Skeletal muscle tissue (tissue), 3 donors: ENCODE measurements at regions not wholly inside any gene's neighbourhood (a gene's known extent, or its start where the extent isn't known, plus 50 kb on each side); places are given as distances from the start of the nearest gene placed in this dataset.

Experiments
- H3K27ac ChIP-seq: one replicate; pipeline ENCODE4 v1.7.0; 2013; ENCODE audit warnings: mild to moderate bottlenecking, low read depth, low read length, inconsistent platforms
- H3K27me3 ChIP-seq, 3 donors: one replicate each; pipeline ENCODE4 v1.7.0; 2013; ENCODE audit warnings: low read length in 3 of 3; ENCODE audit not compliant: control insufficient read depth in 3 of 3, insufficient read depth in 3 of 3
- H3K36me3 ChIP-seq, 3 donors: one replicate each; pipeline ENCODE4 v1.7.0; 2013; ENCODE audit warnings: low read length in 3 of 3; ENCODE audit not compliant: control insufficient read depth in 3 of 3, insufficient read depth in 3 of 3
- H3K4me1 ChIP-seq, 3 donors: one replicate each; pipeline ENCODE4 v1.7.0; 2013; ENCODE audit warnings: low read length in 3 of 3, mild to moderate bottlenecking in 3 of 3; ENCODE audit not compliant: control insufficient read depth in 3 of 3, insufficient read depth in 3 of 3
- H3K4me3 ChIP-seq, 3 donors: one replicate each; pipeline ENCODE4 v1.7.0; 2013; ENCODE audit warnings: low read length in 3 of 3
- H3K9ac ChIP-seq, 3 donors: one replicate each; pipeline ENCODE4 v1.7.0; 2013; ENCODE audit warnings: low read length in 3 of 3, mild to moderate bottlenecking in 3 of 3, moderate library complexity in 2 of 3, low read depth in 1 of 3
- H3K9me3 ChIP-seq, 3 donors: one replicate each; pipeline ENCODE4 v1.7.0; 2013; ENCODE audit warnings: low read length in 3 of 3; ENCODE audit not compliant: control insufficient read depth in 3 of 3
- donor health status: Osteomylitis.

GRCh38 chr20:52869276-52869675, 102.9 kb upstream of the TSHZ2 start:
- no peak overlapping the region for H3K27ac ChIP-seq
- H3K36me3 ChIP-seq = no peaks in the 10 kb centered on the region
- H3K4me1 ChIP-seq = no peaks in the 10 kb centered on the region
- no peaks in the 10 kb centered on the region for H3K27me3 ChIP-seq
- H3K9ac ChIP-seq = no peak overlapping the region
- no peaks in the 10 kb centered on the region for H3K9me3 ChIP-seq
- H3K4me3 ChIP-seq = no peak overlapping the region

DNA sequence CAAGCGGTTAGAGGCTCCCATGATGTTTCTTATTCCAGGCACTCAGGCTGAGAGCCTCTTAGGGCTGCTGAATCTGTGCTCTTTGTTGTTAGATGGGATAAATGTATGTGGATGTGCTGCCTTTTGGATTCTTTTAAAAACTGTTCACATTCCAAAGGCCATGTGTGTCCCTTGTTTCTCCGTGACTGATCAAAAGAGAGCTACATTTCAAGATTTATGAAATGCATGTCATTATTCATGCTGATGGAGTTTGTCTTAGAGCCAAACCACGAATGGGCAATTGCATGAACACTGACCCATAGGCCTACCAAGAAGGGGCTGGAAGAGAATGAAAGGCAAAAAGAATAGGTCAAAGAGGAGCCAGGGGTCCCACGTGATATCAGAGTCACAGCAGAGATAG, 104.9 kb upstream of the TSHZ2 start:
- no peak overlapping the region for H3K4me3 ChIP-seq
- H3K36me3 ChIP-seq = no peaks in the 10 kb centered on the region
- no peak overlapping the region for H3K9ac ChIP-seq
- no peaks in the 10 kb centered on the region for H3K4me1 ChIP-seq
- H3K27me3 ChIP-seq = no peaks in the 10 kb centered on the region
- no peaks in the 10 kb centered on the region for H3K9me3 ChIP-seq
- H3K27ac ChIP-seq = no peak overlapping the region

DNA sequence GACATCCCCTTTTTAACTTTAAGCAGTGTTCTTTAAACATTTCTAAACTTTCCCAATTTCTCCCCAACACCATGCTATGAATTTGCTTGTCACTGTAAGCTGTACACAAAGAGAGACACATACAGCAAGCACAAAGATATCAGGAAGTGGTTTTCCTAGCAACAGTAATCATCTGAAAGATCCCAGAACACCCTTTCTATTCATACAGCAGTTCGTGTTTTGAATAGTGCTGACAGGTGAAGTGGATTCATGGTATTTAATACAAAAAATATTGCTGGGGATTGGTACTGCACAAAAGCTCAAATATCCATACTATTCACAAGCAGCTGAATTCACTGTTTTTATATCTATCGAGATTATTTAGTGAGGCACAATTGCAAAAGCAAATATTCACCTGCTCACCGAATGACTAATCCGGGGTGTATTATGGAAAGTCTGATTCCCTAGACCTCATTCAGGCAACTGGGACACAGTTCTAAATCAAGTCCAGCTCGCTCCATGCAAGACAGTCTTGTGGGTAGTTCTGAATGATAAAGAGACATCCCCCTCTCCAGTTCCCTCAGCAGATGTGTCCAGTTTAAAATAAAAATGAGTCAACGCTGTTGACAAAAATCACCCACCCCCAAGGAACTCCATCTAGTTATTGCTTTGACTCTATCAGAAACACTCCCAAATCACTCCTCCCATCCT, 107.1 kb upstream of the TSHZ2 start:
- no peak overlapping the region for H3K9ac ChIP-seq
- H3K36me3 ChIP-seq = no peaks in the 10 kb centered on the region
- no peaks in the 10 kb centered on the region for H3K27me3 ChIP-seq
- no peak overlapping the region for H3K4me3 ChIP-seq
- H3K4me1 ChIP-seq = no peaks in the 10 kb centered on the region
- H3K27ac ChIP-seq = no peak overlapping the region
- H3K9me3 ChIP-seq = no peaks in the 10 kb centered on the region

DNA sequence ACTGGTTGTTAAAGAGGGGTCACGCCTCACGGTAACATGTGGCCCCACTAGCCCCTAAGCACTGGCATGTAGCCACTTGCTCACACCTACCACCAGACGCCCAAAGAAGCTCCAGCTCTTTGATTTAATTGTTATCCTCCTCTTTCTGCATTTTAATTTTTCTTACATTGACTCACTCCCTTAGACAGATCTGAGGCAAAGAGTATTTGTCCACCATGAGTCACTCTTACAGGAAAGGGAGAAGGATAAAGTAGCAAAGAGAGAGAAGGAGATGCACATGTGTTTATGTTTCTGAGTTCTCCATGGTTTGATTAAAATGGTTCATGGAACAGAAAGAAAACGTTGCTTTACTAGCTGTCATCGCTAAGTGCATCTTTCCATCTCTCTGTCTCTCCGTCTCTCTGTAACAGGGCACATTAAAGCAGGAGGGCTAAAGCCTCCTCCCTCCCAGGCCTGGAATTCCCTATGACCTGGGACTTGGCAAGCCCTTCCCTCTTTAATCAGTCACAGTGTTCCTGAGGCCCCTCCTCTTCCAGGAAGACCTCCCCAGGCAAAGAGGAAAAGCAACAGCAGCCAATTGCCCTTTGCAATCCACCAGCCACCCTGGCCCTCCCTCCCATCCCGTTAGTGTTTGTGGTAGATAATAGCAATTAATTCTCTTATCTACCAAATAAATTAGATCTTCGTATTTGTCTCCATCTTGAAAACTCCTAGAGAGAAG, 112.8 kb upstream of the TSHZ2 start:
- Histone ChIP-seq H3K9me3 (no peaks in the 10 kb centered on the region), H3K4me1 (no peaks in the 10 kb centered on the region), H3K4me3 (no peak overlapping the region), H3K27ac (no peak overlapping the region), H3K27me3 (no peaks in the 10 kb centered on the region), H3K36me3 (no peaks in the 10 kb centered on the region), H3K9ac (no peak overlapping the region)

DNA sequence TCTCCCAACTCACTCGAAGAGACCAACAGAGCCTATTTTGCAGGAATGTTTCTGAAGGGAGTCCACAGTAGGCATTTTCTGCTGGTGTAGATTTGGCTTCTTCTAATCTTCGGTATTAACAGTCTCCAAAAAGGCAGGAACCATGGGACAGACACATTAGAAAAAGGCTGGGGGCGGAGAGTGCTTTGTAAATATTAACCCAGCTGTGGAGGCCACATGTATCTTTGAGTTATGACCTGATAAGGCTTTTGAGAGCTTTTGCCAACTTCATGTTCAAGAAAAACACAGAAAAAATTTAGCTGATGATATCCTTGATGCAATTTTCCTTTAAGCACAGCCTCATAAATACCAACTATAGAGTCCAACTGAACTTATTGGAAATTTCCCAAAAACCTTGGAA, 119.4 kb upstream of the TSHZ2 start:
- no peak overlapping the region for H3K27ac ChIP-seq
- H3K27me3 ChIP-seq = no peaks in the 10 kb centered on the region
- H3K4me3 ChIP-seq = no peak overlapping the region
- H3K4me1 ChIP-seq = no peaks in the 10 kb centered on the region
- H3K9ac ChIP-seq = no peak overlapping the region
- no peaks in the 10 kb centered on the region for H3K36me3 ChIP-seq
- H3K9me3 ChIP-seq = no peaks in the 10 kb centered on the region

- H3K9ac ChIP-seq = no peak overlapping the region
- H3K4me1 ChIP-seq = no peaks in the 10 kb centered on the region
- H3K27me3 ChIP-seq = no peaks in the 10 kb centered on the region
- H3K4me3 ChIP-seq = no peak overlapping the region
- peaks cover 0 to 2% (median 0%) of the 10 kb centered on the region in 3 donors for H3K9me3 ChIP-seq
- no peak overlapping the region for H3K27ac ChIP-seq
- H3K36me3 ChIP-seq = no peaks in the 10 kb centered on the region
Observed at GRCh38 chr20:52847731-52848359, 124.3 kb upstream of the TSHZ2 start.

DNA sequence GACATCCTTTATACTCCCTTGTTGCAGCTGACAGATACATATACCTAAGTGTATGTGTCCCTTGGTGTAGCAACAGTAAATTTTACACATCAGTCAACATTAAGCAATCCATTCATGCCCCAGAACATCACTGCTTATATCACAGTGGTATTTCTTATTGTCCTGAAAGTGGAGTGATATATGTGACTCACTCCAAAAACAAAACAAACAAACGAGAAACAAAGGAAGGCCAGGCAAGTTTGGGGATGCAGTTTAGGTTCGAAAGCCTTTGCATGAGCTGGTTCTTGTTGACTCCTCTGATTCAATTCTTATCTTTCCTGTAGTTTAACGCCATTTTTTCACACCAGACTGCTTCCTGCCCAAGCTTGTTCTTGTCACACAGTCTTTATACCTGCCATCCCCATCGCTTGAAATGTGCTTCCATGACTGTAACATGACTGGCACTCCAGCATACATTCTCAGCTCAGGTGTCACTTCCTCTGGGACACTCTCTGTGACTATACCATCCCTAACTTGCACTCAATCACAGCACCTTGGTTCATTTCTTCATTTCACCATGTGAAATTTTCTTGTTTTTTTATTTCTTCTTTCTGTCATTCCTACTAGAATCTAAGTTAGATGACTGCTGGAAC, 125.0 kb upstream of the TSHZ2 start:
- Histone ChIP-seq H3K9ac (no peak overlapping the region), H3K27me3 (no peaks in the 10 kb centered on the region), H3K27ac (no peak overlapping the region), H3K4me1 (no peaks in the 10 kb centered on the region), H3K9me3 (peaks cover 0 to 2% (median 0%) of the 10 kb centered on the region in 3 donors), H3K4me3 (no peak overlapping the region), H3K36me3 (no peaks in the 10 kb centered on the region)

DNA sequence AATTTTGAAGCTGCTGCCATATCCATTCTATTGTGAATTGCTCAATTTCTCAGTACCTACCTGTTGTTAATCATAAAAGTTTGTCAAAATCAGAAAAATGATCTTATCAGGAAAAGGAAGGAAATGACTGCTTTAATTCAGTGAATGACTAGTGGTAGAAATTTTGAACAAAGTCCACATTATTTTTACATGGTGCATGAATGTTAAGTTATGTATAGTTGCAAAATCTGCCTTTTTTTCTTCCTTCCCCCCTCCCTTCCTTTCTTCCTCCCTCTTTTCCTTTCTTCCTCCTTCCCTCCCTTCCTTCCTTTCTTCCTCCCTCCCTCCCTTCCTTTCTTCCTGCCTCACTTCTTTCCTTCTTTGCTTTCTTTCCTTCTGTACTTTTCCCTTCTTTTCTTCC, 127.1 kb upstream of the TSHZ2 start:
- Histone ChIP-seq H3K4me3 (no peak overlapping the region), H3K9me3 (peaks cover 0 to 2% (median 0%) of the 10 kb centered on the region in 3 donors), H3K4me1 (no peaks in the 10 kb centered on the region), H3K27me3 (no peaks in the 10 kb centered on the region), H3K36me3 (no peaks in the 10 kb centered on the region), H3K9ac (no peak overlapping the region), H3K27ac (no peak overlapping the region)

- H3K4me1 ChIP-seq = no peaks in the 10 kb centered on the region
- H3K27me3 ChIP-seq = no peaks in the 10 kb centered on the region
- peaks cover 0 to 2% (median 0%) of the 10 kb centered on the region in 3 donors for H3K9me3 ChIP-seq
- H3K4me3 ChIP-seq = no peak overlapping the region
- no peak overlapping the region for H3K9ac ChIP-seq
- no peak overlapping the region for H3K27ac ChIP-seq
- no peaks in the 10 kb centered on the region for H3K36me3 ChIP-seq
Observed at GRCh38 chr20:52843425-52843824, 128.7 kb upstream of the TSHZ2 start.

DNA sequence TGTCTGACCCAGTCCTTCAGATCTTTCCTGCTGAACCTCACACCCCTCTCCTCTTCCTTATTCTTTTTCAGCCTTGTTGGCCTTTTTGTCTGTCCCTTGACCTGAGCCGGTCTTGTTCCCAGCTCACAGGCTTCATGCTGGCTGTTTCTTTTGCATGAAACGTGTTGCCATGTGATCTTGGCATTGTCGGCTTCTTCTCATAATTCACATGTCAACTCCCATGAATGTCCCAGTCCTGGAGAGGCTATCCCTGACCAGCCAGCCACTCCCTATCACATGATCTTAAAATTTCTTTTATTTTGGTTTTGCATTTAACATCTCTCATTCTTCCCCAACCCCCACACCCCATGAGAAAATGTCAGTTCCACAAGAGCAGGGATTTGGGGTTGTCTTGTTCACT, 131.2 kb upstream of the TSHZ2 start:
- Histone ChIP-seq H3K27ac (no peak overlapping the region), H3K4me3 (no peak overlapping the region), H3K36me3 (no peaks in the 10 kb centered on the region), H3K9me3 (peaks cover 0 to 2% (median 0%) of the 10 kb centered on the region in 3 donors), H3K27me3 (no peaks in the 10 kb centered on the region), H3K9ac (no peak overlapping the region), H3K4me1 (no peaks in the 10 kb centered on the region)
